Smooth muscle cell (in vitro differentiated cells): ENCODE measurements at regions not wholly inside any gene's neighbourhood (a gene's known extent, or its start where the extent isn't known, plus 50 kb on each side); places are given as distances from the start of the nearest gene placed in this dataset.

Source experiments
- DNase-seq: peaks from one replicate; lab custom pipeline; 2025; ENCODE audit not compliant: unreplicated experiment; lab: John Stamatoyannopoulos, UW
- H2AFZ ChIP-seq: fragments of 200-600 bp; sonication (generic); 2 replicates; pipeline ENCODE4 v1.6.0; 2016; ENCODE audit warnings: antibody characterized with exemption, low read depth, mild to moderate bottlenecking
- H3F3A ChIP-seq: fragments of 200-600 bp; sonication (generic); 2 replicates; pipeline ENCODE4 v1.6.0; 2017; ENCODE audit warnings: antibody characterized with exemption, low read depth
- H3K27ac ChIP-seq: fragments of 200-600 bp; sonication (generic); 2 replicates; pipeline ENCODE4 v1.5.1; 2016; ENCODE audit warnings: low read depth, mild to moderate bottlenecking
- H3K27me3 ChIP-seq: fragments of 200-600 bp; sonication (generic); 2 replicates; pipeline ENCODE4 v1.6.1; 2016; ENCODE audit warnings: low read depth, mild to moderate bottlenecking
- H3K36me3 ChIP-seq: fragments of 200-600 bp; sonication (generic); 2 replicates; pipeline ENCODE4 v1.5.1; 2016; ENCODE audit warnings: low read depth
- H3K4me1 ChIP-seq: fragments of 200-600 bp; sonication (generic); 2 replicates; pipeline ENCODE4 v1.5.1; 2016; ENCODE audit warnings: low read depth
- H3K4me2 ChIP-seq: fragments of 200-600 bp; sonication (generic); 2 replicates; pipeline ENCODE4 v1.6.0; 2016; ENCODE audit warnings: mild to moderate bottlenecking
- H3K4me3 ChIP-seq: fragments of 200-600 bp; sonication (generic); 2 replicates; pipeline ENCODE4 v1.5.1; 2016; ENCODE audit warnings: mild to moderate bottlenecking
- H3K79me2 ChIP-seq: fragments of 200-600 bp; sonication (generic); 2 replicates; pipeline ENCODE4 v1.6.0; 2016; ENCODE audit warnings: low read depth, mild to moderate bottlenecking
- H3K9ac ChIP-seq: fragments of 200-600 bp; sonication (generic); 2 replicates; pipeline ENCODE4 v1.6.0; 2016; ENCODE audit warnings: low read depth
- H3K9me3 ChIP-seq: fragments of 200-600 bp; sonication (generic); replicated peaks from 2 replicates; pipeline ENCODE4 v1.5.1; 2016; ENCODE audit warnings: low read depth
- H4K20me1 ChIP-seq: fragments of 200-600 bp; sonication (generic); 2 replicates; pipeline ENCODE4 v1.6.0; 2016; ENCODE audit warnings: low read depth
- WGBS: methylation state at CpG from one replicate; pipeline ENCODE4 v1.1.7; 2016; ENCODE audit warnings: low lambda C conversion rate; 5-methylcytosine and 5-hydroxymethylcytosine counted together
- TF ChIP-seq, protein P1 (sequence below): fragments of 200-600 bp; sonication (generic); IDR thresholded peaks from 2 replicates; pipeline ENCODE4 v1.5.1; 2017; ENCODE audit warnings: borderline replicate concordance, mild to moderate bottlenecking, antibody characterized with exemption; ENCODE audit not compliant: insufficient read depth, poor library complexity, severe bottlenecking

DNA sequence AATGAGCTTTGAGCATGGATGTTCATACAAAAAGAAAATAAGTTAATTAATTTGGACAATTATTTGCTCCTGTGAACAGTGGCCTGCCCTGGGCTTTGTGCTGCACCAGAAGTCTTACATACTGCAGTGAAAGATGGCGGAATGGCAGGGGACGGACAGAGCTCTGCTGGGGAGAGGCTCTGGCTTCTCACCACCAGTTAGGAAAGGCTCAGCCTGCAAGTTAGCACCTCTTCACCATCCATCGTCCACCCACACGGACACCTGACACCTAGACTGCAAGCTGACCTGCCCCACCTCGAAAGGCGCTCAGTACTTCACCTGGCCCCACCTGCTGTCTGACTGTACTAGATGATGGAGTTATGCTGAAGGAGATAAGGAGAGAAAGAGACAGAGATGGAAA, 203.9 kb upstream of the IRS2 start:
- Histone ChIP-seq H3K27ac (no peak overlapping the region), H3K4me3 (no peak overlapping the region), H3F3A (no peaks in the 10 kb centered on the region), H3K36me3 (no peaks in the 10 kb centered on the region), H3K9me3 (no peaks in the 10 kb centered on the region), H4K20me1 (no peaks in the 10 kb centered on the region), H3K4me2 (no peak overlapping the region), H3K27me3 (no peaks in the 10 kb centered on the region), H2AFZ (no peak overlapping the region), H3K9ac (no peak overlapping the region), H3K79me2 (no peaks in the 10 kb centered on the region), H3K4me1 (no peaks in the 10 kb centered on the region)
- 92% methylated on average over 6 of the region's 6 CpGs for WGBS
- DNase-seq, result no peak
- TF ChIP-seq, protein P1, sequence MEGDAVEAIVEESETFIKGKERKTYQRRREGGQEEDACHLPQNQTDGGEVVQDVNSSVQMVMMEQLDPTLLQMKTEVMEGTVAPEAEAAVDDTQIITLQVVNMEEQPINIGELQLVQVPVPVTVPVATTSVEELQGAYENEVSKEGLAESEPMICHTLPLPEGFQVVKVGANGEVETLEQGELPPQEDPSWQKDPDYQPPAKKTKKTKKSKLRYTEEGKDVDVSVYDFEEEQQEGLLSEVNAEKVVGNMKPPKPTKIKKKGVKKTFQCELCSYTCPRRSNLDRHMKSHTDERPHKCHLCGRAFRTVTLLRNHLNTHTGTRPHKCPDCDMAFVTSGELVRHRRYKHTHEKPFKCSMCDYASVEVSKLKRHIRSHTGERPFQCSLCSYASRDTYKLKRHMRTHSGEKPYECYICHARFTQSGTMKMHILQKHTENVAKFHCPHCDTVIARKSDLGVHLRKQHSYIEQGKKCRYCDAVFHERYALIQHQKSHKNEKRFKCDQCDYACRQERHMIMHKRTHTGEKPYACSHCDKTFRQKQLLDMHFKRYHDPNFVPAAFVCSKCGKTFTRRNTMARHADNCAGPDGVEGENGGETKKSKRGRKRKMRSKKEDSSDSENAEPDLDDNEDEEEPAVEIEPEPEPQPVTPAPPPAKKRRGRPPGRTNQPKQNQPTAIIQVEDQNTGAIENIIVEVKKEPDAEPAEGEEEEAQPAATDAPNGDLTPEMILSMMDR, result no peak

- Histone ChIP-seq H3K4me2 (no peak overlapping the region), H2AFZ (no peak overlapping the region), H3K4me3 (no peak overlapping the region), H3K27ac (no peak overlapping the region), H3K9ac (no peak overlapping the region), H4K20me1 (no peaks in the 10 kb centered on the region), H3K79me2 (no peaks in the 10 kb centered on the region), H3K27me3 (no peaks in the 10 kb centered on the region), H3K9me3 (no peaks in the 10 kb centered on the region), H3K4me1 (no peaks in the 10 kb centered on the region), H3K36me3 (no peaks in the 10 kb centered on the region), H3F3A (no peaks in the 10 kb centered on the region)
- WGBS, result 88% methylated on average over 3 of the region's 3 CpGs
- TF ChIP-seq, protein P1, result no peak
- no peak for DNase-seq
Measured at GRCh38 chr13:109989686-109990085, 203.3 kb upstream of the IRS2 start.

DNA sequence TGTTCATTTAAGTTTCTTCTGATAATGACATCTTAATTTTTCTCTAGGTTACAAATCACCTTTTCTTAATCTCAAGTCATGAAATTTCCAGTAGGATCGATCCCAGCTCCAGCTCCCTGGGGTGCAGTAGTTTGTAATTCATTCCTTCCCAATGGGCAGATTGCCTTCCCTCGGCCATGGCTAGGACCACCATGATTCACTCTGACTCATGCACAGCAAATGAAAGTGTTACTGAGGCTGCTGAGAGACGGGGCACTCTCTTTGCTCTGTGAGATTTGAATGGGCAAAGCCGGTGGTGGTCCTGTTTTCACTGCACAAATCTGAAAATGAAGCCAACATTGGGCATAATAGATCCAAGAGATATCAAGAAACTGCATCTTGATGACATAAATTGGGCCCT, 202.8 kb upstream of the IRS2 start:
- Histone ChIP-seq H3K9ac (no peak overlapping the region), H3K4me3 (no peak overlapping the region), H4K20me1 (no peaks in the 10 kb centered on the region), H3K4me2 (no peak overlapping the region), H3K27me3 (no peaks in the 10 kb centered on the region), H3K4me1 (no peaks in the 10 kb centered on the region), H3K36me3 (no peaks in the 10 kb centered on the region), H3F3A (no peaks in the 10 kb centered on the region), H3K9me3 (no peaks in the 10 kb centered on the region), H3K79me2 (no peaks in the 10 kb centered on the region), H2AFZ (no peak overlapping the region), H3K27ac (no peak overlapping the region)
- TF ChIP-seq, protein P1, result no peak
- 72% methylated on average over 4 of the region's 4 CpGs for WGBS
- DNase-seq, result no peak

- Histone ChIP-seq H3K9ac (no peak overlapping the region), H3K36me3 (no peaks in the 10 kb centered on the region), H3K27ac (no peak overlapping the region), H3F3A (no peaks in the 10 kb centered on the region), H3K9me3 (no peaks in the 10 kb centered on the region), H3K4me1 (no peaks in the 10 kb centered on the region), H3K4me2 (no peak overlapping the region), H2AFZ (no peak overlapping the region), H4K20me1 (no peaks in the 10 kb centered on the region), H3K79me2 (no peaks in the 10 kb centered on the region), H3K27me3 (no peaks in the 10 kb centered on the region), H3K4me3 (no peak overlapping the region)
- 100% methylated on average over 1 of the region's 1 CpG for WGBS
- TF ChIP-seq, protein P1, result no peak
- no peak for DNase-seq
Measured at GRCh38 chr13:109986851-109987250, 200.5 kb upstream of the IRS2 start.
